ENCODE measurements at regions not wholly inside any gene's neighbourhood (a gene's known extent, or its start where the extent isn't known, plus 50 kb on each side); places are given as distances from the start of the nearest gene placed in this dataset.

GRCh38 chr5:87020099-87020934 lies 247.4 kb upstream of the RASA1 start:
- no peak overlapping the region for H3K4me3 ChIP-seq (ENCODE audit: low read depth, low read length)
- peak; percentile 20 for DNase-seq (ENCODE audit: low read depth)
- TF ChIP-seq CTCF (IDR thresholded peaks at IDR 0.05; ENCODE audit: insufficient read depth, low read depth, low read length) = no peak

GRCh38 chr5:87022415-87022814 lies 245.3 kb upstream of the RASA1 start:
- TF ChIP-seq CTCF (IDR thresholded peaks at IDR 0.05; ENCODE audit: insufficient read depth, low read depth, low read length) = no peak
- DNase-seq (ENCODE audit: low read depth) = no peak
- H3K4me3 ChIP-seq (ENCODE audit: low read depth, low read length) = no peak overlapping the region

GRCh38 chr5:87027570-87027969 lies 240.1 kb upstream of the RASA1 start:
- DNase-seq (ENCODE audit: low read depth) = no peak
- no peak for TF ChIP-seq CTCF (IDR thresholded peaks at IDR 0.05; ENCODE audit: insufficient read depth, low read depth, low read length)
- H3K4me3 ChIP-seq (ENCODE audit: low read depth, low read length) = no peak overlapping the region

GRCh38 chr5:87029951-87030350 lies 237.7 kb upstream of the RASA1 start:
- no peak overlapping the region for H3K4me3 ChIP-seq (ENCODE audit: low read depth, low read length)
- no peak for DNase-seq (ENCODE audit: low read depth)
- TF ChIP-seq CTCF (IDR thresholded peaks at IDR 0.05; ENCODE audit: insufficient read depth, low read depth, low read length) = no peak

GRCh38 chr5:87030699-87031098 lies 237.0 kb upstream of the RASA1 start:
- no peak for DNase-seq (ENCODE audit: low read depth)
- no peak for TF ChIP-seq CTCF (IDR thresholded peaks at IDR 0.05; ENCODE audit: insufficient read depth, low read depth, low read length)
- H3K4me3 ChIP-seq (ENCODE audit: low read depth, low read length) = no peak overlapping the region

GRCh38 chr5:87034557-87034956 lies 233.1 kb upstream of the RASA1 start:
- H3K4me3 ChIP-seq (ENCODE audit: low read depth, low read length) = no peak overlapping the region
- no peak for DNase-seq (ENCODE audit: low read depth)
- TF ChIP-seq CTCF (IDR thresholded peaks at IDR 0.05; ENCODE audit: insufficient read depth, low read depth, low read length) = no peak

- no peak overlapping the region for H3K4me3 ChIP-seq (ENCODE audit: low read depth, low read length)
- no peak for TF ChIP-seq CTCF (IDR thresholded peaks at IDR 0.05; ENCODE audit: insufficient read depth, low read depth, low read length)
- no peak for DNase-seq (ENCODE audit: low read depth)
These were observed 225.1 kb upstream of the RASA1 start for GRCh38 chr5:87042554-87042953.

Data from fibroblast of villous mesenchyme (primary cell).